Rectal smooth muscle tissue (tissue), 1 donor: ENCODE measurements at regions not wholly inside any gene's neighbourhood (a gene's known extent, or its start where the extent isn't known, plus 50 kb on each side); places are given as distances from the start of the nearest gene placed in this dataset.

Experiments used
- H3K27ac ChIP-seq: one replicate; pipeline ENCODE4 v1.7.0; 2013; ENCODE audit warnings: low read depth, low read length, inconsistent platforms
- H3K27me3 ChIP-seq: one replicate; pipeline ENCODE4 v1.7.0; 2013; ENCODE audit warnings: low read length; ENCODE audit not compliant: control insufficient read depth, insufficient read depth
- H3K36me3 ChIP-seq: one replicate; pipeline ENCODE4 v1.7.0; 2013; ENCODE audit warnings: low read length; ENCODE audit not compliant: control insufficient read depth, insufficient read depth
- H3K4me1 ChIP-seq: one replicate; pipeline ENCODE4 v1.7.0; 2013; ENCODE audit warnings: low read length; ENCODE audit not compliant: control insufficient read depth, insufficient read depth
- H3K4me3 ChIP-seq: one replicate; pipeline ENCODE4 v1.7.0; 2013; ENCODE audit warnings: low read length
- H3K9ac ChIP-seq: one replicate; pipeline ENCODE4 v1.7.0; 2013; ENCODE audit warnings: low read length

DNA sequence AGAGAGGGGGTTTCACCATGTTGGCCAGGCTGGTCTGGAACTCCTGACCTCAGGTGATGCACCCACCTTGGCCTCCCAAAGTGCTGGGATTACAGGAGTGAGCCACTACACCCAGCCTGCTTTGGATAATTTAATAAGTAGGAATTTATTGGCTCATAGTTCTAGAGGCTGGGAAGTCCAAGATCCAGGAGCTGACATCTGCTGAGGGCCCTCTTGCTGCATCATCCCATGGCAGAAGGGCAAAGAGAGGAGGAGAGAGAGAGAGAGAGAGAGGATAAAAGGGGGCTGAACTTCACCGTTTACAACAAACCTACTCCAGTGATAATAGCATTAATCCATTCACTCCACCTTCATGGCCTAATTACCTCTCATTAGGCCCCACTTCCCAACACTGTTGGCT is 62.0 kb upstream of the HES1 start:
- H3K27me3 ChIP-seq: no peaks in the 10 kb centered on the region
- no peak overlapping the region for H3K4me3 ChIP-seq
- no peak overlapping the region for H3K27ac ChIP-seq
- peaks cover 4% of the 10 kb centered on the region for H3K4me1 ChIP-seq
- H3K9ac ChIP-seq: no peak overlapping the region
- no peaks in the 10 kb centered on the region for H3K36me3 ChIP-seq

DNA sequence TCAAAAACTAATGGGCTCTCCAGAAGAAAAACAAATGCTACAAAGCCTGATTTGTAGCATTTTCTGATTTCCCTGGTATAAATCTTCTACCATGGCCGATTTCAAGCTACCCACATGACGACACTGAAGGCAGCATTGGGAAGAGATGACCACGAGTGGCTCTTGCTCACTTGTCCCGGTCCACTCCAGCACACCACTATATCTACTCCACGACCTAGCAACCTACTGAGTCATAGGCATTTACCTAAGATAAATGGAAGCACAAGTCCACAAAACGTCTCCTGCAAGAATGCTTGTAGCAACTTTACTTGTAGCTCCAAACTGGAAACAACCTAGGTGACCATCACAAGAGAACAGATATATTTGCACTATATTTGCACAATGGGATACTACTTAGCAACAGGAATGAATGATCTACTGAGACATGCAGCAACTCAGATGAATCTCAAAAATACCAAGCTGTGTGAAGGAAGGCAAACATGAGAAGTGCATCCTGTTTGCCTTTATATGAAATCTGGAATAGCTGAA is 60.8 kb upstream of the HES1 start:
- no peak overlapping the region for H3K27ac ChIP-seq

DNA sequence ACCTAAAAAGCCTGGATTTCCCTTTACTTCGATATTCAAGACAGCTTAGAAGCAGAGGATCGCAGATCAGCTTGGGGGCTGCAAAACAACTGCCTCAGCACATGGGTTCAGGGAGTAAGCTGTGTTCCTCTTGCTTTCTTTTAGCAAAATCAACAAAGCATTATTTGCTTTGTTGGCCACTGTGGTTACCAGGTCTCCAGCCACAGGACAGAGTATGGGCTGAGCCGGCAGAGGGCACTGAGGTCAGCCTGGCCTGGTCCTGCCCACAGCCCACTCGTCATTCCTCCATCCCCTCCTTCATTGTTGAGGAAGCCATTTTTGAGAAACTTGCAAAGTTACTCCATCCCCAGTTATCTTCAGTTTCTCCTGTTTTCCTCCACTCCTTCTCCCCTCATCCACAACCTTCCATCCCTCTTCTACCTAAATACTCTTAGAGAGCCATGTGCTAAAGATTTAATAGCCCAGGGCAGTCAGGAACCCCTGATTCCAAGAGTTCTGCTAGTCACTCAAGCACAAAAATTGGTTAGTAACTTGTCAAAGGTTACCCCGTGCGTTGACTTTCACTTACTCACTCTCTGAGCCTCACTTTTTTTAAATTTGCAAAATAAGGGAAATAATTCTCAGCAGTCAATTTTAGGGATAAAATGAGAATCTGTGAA is 60.0 kb upstream of the HES1 start:
- no peak overlapping the region for H3K27ac ChIP-seq
- no peaks in the 10 kb centered on the region for H3K4me1 ChIP-seq
- H3K27me3 ChIP-seq: no peaks in the 10 kb centered on the region
- H3K36me3 ChIP-seq: no peaks in the 10 kb centered on the region
- no peak overlapping the region for H3K9ac ChIP-seq
- no peak overlapping the region for H3K4me3 ChIP-seq

More for the DNA sequence above, 60.8 kb upstream of the HES1 start:
- Histone ChIP-seq H3K27me3 (no peaks in the 10 kb centered on the region), H3K4me1 (peaks cover 4% of the 10 kb centered on the region), H3K4me3 (no peak overlapping the region), H3K9ac (no peak overlapping the region), H3K36me3 (no peaks in the 10 kb centered on the region)

DNA sequence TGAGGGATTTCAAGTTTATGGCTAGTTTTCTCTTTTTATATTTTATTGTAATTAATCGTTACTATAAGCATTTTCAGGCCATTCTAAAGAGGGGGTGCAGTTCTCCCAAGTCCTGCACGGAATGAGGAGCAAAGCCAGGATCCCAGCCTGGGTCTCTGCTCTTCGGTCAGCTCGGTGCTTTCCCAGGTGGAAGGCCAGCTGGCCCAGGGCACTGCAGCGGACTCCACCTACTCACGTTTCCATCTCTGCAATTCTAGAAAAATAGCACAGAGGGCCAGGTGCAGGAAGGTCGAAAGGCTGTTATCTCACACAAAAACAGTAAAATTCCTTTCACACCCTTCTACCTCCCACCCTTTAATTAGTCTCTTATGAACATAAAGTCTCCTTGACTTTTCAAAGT is 59.5 kb upstream of the HES1 start:
- Histone ChIP-seq H3K36me3 (no peaks in the 10 kb centered on the region), H3K4me1 (no peaks in the 10 kb centered on the region), H3K9ac (no peak overlapping the region), H3K27me3 (no peaks in the 10 kb centered on the region), H3K4me3 (no peak overlapping the region), H3K27ac (no peak overlapping the region)

DNA sequence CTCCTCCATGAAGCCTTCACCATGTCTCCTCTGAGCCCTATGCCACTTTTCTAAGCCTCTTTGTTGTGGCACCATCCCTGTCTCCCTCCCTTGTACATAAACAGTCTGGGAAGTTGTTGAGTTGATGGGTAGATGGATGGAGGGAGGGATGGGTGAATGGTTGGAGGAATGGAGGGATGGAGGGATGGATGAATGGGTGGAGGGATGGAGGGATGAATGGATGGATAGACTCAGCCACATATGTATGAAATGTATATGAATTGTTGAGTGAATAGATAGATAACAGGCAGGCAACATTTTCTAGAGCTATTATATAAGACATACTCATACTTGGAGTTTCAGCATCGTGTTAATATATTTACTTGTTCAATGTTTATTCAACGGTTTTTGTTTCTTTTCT is 58.3 kb upstream of the HES1 start:
- H3K36me3 ChIP-seq: no peaks in the 10 kb centered on the region
- no peak overlapping the region for H3K4me3 ChIP-seq
- no peaks in the 10 kb centered on the region for H3K27me3 ChIP-seq
- no peaks in the 10 kb centered on the region for H3K4me1 ChIP-seq
- no peak overlapping the region for H3K9ac ChIP-seq
- H3K27ac ChIP-seq: no peak overlapping the region

DNA sequence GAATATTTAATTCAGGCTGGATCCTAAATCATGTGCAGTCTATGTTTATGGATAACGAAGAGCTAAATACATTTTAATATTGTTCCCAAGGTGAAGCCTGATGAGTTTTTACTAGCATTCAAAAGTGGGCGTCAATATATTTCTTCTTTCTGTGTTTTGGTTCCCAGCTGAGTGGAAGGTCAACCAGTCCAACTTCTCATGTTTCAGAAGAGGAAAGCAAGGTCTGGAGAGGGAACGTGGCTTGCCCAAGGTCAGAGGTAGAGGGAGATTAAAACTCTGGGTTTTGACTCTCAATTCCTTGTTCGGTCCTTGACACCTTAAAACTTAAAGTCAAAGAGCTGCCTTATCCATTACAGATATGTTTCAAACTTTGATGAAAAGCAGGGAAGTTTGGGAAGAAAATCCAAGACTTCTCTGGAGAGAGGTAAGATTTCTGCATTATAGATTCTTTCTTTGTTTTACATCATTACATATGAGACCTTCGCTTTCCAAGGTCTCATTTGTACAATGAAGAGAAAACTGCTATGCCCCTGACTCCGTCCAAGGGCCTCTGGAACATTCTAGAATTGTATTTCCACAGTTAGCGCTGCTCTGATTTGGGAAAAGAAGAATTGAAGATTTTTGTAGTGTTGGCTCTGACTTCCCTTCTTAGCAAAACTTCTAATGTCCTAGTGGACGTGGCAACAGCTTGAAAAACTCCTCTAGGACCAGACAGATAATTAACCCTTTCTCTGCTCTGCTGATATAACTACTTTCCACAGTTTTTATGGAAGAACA is 57.7 kb upstream of the HES1 start:
- no peaks in the 10 kb centered on the region for H3K27me3 ChIP-seq
- no peaks in the 10 kb centered on the region for H3K4me1 ChIP-seq
- H3K9ac ChIP-seq: no peak overlapping the region
- H3K4me3 ChIP-seq: no peak overlapping the region
- H3K36me3 ChIP-seq: no peaks in the 10 kb centered on the region
- H3K27ac ChIP-seq: no peak overlapping the region

DNA sequence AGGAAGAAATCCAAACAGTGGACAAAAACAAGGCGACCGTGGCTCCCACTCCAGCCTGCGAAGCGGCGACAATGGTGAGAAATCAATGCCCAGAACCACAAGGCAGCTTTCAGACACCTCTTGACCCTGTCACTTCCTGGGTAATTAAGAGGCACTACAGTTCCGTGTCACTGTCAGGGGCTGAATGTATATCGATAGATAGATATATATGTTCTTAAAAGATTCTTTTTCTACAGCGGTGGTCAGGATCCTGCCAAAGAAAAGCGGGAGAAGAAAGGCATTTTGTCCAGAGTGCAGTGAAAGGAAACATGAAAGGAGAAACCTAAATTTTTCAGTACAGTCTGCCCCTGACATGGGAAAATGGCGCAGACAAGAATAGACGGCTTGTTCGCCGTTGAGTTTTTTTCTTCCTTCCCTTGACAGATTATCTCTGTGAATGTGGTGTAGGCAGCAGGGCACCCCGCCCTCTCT is 56.2 kb upstream of the HES1 start:
- no peaks in the 10 kb centered on the region for H3K27me3 ChIP-seq
- no peak overlapping the region for H3K9ac ChIP-seq
- no peaks in the 10 kb centered on the region for H3K4me1 ChIP-seq
- H3K36me3 ChIP-seq: no peaks in the 10 kb centered on the region
- H3K27ac ChIP-seq: no peak overlapping the region
- no peak overlapping the region for H3K4me3 ChIP-seq

DNA sequence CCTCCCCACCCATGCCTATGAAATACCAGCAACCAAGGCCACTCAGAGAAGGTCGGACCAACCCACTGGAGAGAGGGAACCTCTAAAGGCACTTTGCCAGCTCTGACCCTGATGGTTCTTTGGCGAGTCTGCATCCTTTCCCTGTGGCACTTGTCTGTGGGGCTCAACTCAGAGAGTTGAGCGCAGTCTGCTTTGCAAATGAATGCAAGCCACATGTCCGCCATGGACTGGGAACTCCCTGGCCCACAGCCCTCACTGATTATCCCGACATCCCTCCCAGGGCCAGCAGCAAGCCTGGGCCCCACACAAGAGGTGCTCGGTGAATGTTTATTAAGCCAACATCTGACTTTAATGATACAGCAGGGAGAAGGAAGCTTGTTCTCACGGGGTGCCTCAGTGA is 55.5 kb upstream of the HES1 start:
- no peaks in the 10 kb centered on the region for H3K27me3 ChIP-seq
- H3K9ac ChIP-seq: no peak overlapping the region
- H3K4me3 ChIP-seq: no peak overlapping the region
- no peaks in the 10 kb centered on the region for H3K36me3 ChIP-seq
- H3K27ac ChIP-seq: no peak overlapping the region
- H3K4me1 ChIP-seq: no peaks in the 10 kb centered on the region

DNA sequence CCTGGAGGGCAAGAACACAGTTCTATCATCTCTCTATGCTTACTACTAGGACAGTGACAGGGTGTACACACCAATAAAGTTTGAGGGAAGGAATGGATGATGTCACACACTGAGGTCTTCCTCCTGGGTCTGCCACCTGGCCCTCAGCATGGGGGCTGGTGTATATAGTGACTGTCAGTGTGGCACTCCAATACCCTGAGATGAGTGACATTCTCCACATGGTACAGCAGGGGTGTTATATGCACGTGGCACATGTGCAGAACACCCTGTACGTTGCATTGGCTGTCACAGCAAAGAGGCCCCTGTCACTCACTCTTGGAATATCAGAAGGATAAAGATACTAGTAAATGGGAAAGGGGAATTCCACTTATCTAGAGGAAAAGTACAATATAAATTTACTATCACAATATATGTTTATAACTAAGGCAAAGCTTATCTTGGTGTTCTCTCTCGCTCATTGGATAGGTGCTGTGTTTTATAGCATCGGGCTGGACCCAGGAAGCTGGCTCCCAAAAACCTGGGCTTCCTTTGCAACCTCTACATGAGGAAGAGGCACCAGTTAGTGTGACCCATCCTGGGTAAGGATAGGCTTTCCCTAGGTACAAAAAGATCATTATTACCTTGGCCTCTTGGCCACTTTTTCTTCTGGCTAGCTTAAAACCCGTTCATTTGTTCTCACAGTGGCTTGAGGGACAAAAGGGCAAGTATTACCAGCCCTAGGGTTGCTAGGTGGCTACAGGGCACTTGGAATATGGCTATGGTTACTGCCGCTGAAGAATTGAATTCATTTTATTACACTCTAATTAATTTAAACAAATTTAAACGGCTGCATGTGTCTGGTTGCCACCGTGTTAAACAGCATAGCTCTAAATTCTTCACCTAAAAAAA is 54.8 kb upstream of the HES1 start:
- Histone ChIP-seq H3K27ac (no peak overlapping the region), H3K36me3 (no peaks in the 10 kb centered on the region), H3K9ac (no peak overlapping the region), H3K27me3 (no peaks in the 10 kb centered on the region), H3K4me3 (no peak overlapping the region), H3K4me1 (no peaks in the 10 kb centered on the region)

DNA sequence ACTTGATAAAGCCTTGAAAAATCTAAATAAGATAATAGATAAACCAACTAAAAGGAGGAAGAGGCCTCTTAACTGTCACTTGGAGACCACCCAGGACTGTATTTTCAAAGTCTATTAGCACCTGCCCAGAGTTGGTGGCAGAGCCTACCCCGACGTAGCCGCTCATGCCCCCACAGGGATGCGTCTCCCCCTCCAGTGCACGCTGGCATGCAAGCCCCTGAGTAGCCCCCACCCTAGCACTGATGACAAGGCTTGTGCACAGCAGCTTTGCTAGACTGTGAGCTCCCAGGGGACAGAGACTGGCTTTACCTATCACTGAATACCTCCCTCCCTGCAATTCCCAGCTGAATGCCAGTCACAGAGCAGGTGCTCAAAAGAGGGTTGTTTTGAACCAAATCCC is 54.1 kb upstream of the HES1 start:
- Histone ChIP-seq H3K4me1 (no peaks in the 10 kb centered on the region), H3K9ac (no peak overlapping the region), H3K27ac (no peak overlapping the region), H3K4me3 (no peak overlapping the region), H3K36me3 (no peaks in the 10 kb centered on the region), H3K27me3 (no peaks in the 10 kb centered on the region)

DNA sequence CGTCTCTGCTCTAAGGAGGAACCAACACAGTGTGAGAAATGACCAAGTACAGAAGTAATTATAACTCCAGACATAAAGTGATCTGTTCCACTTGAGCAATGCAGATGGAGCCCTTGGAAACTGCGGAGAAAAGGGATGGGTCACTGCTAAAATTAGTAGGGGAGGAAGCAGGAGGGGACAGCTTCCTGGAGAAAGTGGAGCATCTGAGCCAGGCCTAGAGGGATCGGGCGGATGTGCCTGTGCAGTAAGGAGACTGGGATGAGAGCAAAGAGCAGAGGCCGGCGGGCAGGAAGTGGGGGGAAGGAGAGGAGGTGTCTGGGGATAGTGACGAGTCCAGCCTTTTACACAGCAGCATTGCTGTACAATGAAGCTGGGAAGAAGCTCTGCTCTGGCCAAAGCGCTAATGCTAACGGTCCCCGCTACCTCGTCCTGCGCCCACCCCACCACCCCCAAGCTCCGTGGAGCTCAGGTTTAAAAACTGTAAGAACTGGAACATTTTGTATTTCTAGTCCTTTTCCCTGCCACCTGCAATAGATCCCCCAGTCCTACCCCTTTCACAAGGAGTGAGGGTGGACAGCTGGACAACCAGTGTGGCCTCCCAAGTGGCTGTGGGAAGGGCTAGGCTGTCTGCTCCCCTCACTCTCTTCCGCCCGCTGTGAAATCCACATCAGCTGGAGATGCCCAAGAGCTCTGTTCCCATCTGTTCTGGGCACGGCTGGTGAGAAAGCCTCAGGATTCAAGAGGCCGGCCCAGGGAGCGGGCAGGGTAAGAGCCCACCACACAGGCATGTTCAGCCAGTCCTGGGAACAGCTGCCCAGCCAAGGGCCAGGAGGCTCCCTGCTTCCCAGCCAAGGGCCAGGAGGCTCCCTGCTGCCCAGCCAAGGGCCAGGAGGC is 53.0 kb upstream of the HES1 start:
- no peaks in the 10 kb centered on the region for H3K27me3 ChIP-seq
- no peak overlapping the region for H3K4me3 ChIP-seq
- peaks cover 2% of the 10 kb centered on the region for H3K4me1 ChIP-seq
- H3K9ac ChIP-seq: no peak overlapping the region
- no peaks in the 10 kb centered on the region for H3K36me3 ChIP-seq
- H3K27ac ChIP-seq: no peak overlapping the region
